Caco-2 (cell line): ENCODE measurements at regions not wholly inside any gene's neighbourhood (a gene's known extent, or its start where the extent isn't known, plus 50 kb on each side); places are given as distances from the start of the nearest gene placed in this dataset.

Experiments used
- BruUV-seq: library from RNA; stranded (reverse); fragments of 400-500 nt; replicated peaks from 2 replicates; lab custom pipeline; 2021; lab: Mats Ljungman, UMichigan
- CTCF ChIA-PET: fragments of 300-600 bp; sonication (Branson Sonifier 250); formaldehyde crosslinking; loops from one replicate; lab custom pipeline; 2022; ENCODE audit warnings: antibody characterized with exemption; lab: Charles Lee
- POLR2A ChIA-PET: fragments of 300-600 bp; sonication (Branson Sonifier 250); formaldehyde crosslinking; loops from one replicate; lab custom pipeline; 2022; ENCODE audit warnings: antibody characterized with exemption; lab: Charles Lee
- DNase-seq, 2 experiments: peaks; one replicate each; pipeline versions ENCODE4 v3.0.0 to v3.0.0-alpha.2; 2020 to 2022
- H3K27me3 ChIP-seq: replicated peaks from 2 replicates; pipeline ENCODE4 v1.6.0; 2011; ENCODE audit warnings: low read length; ENCODE audit not compliant: control insufficient read depth, insufficient read depth
- H3K36me3 ChIP-seq: 2 replicates; pipeline ENCODE4 v1.5.1; 2011; ENCODE audit warnings: low read length; ENCODE audit not compliant: control insufficient read depth, insufficient read depth
- H3K4me1 ChIP-seq: fragments of 250-450 bp; sonication (Bioruptor Pico); 2 replicates; pipeline ENCODE4 v1.5.1; 2020; ENCODE audit warnings: mild to moderate bottlenecking
- H3K4me3 ChIP-seq: 2 replicates; pipeline ENCODE4 v1.5.1; 2011; ENCODE audit warnings: low read depth, mild to moderate bottlenecking, control low read depth, low read length
- H3K9me3 ChIP-seq: fragments of 250-450 bp; sonication (Bioruptor Pico); 2 replicates; pipeline ENCODE4 v1.5.1; 2020; ENCODE audit warnings: mild to moderate bottlenecking, moderate library complexity
- H3K27ac Mint-ChIP-seq: one replicate; pipeline ENCODE4 v1.8.0; 2022; ENCODE audit warnings: mixed read lengths; ENCODE audit not compliant: unreplicated experiment
- H3K27me3 Mint-ChIP-seq: one replicate; pipeline ENCODE4 v1.8.0; 2022; ENCODE audit warnings: mixed read lengths; ENCODE audit not compliant: insufficient read depth, unreplicated experiment
- H3K36me3 Mint-ChIP-seq: one replicate; pipeline ENCODE4 v1.8.0; 2022; ENCODE audit warnings: mild to moderate bottlenecking, mixed read lengths; ENCODE audit not compliant: insufficient read depth, unreplicated experiment
- H3K4me1 Mint-ChIP-seq: one replicate; pipeline ENCODE4 v1.8.0; 2022; ENCODE audit warnings: low read depth, mixed read lengths; ENCODE audit not compliant: unreplicated experiment
- H3K4me3 Mint-ChIP-seq: one replicate; pipeline ENCODE4 v1.8.0; 2022; ENCODE audit warnings: mild to moderate bottlenecking, moderate library complexity, mixed read lengths; ENCODE audit not compliant: unreplicated experiment
- H3K9me3 Mint-ChIP-seq: one replicate; pipeline ENCODE4 v1.8.0; 2022; ENCODE audit warnings: mixed read lengths; ENCODE audit not compliant: unreplicated experiment
- intact Hi-C: fragments of 100-400 bp; cut with micrococcal nuclease; formaldehyde crosslinking; loops from one replicate; pipeline ENCODE4 v1.10.0; 2022; ENCODE audit not compliant: unreplicated experiment
- TF ChIP-seq, protein P1 (sequence below), 2 experiments: fragments of 200-600 bp in 1 of 2; IDR thresholded peaks; 1 replicate in 1 of 2; 2 replicates in 1 of 2; pipeline versions ENCODE4 v1.5.1 to v1.8.0; 2011 to 2022; ENCODE audit warnings: antibody characterized with exemption in 1 of 2, control low read depth in 1 of 2, inconsistent platforms in 1 of 2, low read depth in 1 of 2, low read length in 1 of 2, mild to moderate bottlenecking in 1 of 2, moderate library complexity in 1 of 2; ENCODE audit not compliant: insufficient read depth in 1 of 2, severe bottlenecking in 1 of 2, unreplicated experiment in 1 of 2

- Mint-ChIP-seq H3K4me3 (no peak overlapping the region), H3K36me3 (no peaks in the 10 kb centered on the region), H3K4me1 (no peaks in the 10 kb centered on the region), H3K27me3 (no peaks in the 10 kb centered on the region), H3K9me3 (peaks cover 10% of the 10 kb centered on the region), H3K27ac (no peak overlapping the region)
- no peak for DNase-seq
- BruUV-seq: no TSS peak
- CTCF ChIA-PET: no interaction called here
- intact Hi-C loops: no loop called here
- Histone ChIP-seq H3K36me3 (no peaks in the 10 kb centered on the region), H3K4me1 (no peaks in the 10 kb centered on the region), H3K27me3 (no peaks in the 10 kb centered on the region), H3K4me3 (no peak overlapping the region), H3K9me3 (no peaks in the 10 kb centered on the region)
- POLR2A ChIA-PET: no interaction called here
- TF ChIP-seq, protein P1, sequence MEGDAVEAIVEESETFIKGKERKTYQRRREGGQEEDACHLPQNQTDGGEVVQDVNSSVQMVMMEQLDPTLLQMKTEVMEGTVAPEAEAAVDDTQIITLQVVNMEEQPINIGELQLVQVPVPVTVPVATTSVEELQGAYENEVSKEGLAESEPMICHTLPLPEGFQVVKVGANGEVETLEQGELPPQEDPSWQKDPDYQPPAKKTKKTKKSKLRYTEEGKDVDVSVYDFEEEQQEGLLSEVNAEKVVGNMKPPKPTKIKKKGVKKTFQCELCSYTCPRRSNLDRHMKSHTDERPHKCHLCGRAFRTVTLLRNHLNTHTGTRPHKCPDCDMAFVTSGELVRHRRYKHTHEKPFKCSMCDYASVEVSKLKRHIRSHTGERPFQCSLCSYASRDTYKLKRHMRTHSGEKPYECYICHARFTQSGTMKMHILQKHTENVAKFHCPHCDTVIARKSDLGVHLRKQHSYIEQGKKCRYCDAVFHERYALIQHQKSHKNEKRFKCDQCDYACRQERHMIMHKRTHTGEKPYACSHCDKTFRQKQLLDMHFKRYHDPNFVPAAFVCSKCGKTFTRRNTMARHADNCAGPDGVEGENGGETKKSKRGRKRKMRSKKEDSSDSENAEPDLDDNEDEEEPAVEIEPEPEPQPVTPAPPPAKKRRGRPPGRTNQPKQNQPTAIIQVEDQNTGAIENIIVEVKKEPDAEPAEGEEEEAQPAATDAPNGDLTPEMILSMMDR (IDR thresholded peaks at IDR 0.05; ENCODE audit: insufficient read depth in 1 of 2, low read depth in 1 of 2, low read length in 1 of 2, severe bottlenecking in 1 of 2, unreplicated experiment in 1 of 2): no peak
These were observed 110.3 kb upstream of the SP8 start for GRCh38 chr7:20896996-20897395.

DNA sequence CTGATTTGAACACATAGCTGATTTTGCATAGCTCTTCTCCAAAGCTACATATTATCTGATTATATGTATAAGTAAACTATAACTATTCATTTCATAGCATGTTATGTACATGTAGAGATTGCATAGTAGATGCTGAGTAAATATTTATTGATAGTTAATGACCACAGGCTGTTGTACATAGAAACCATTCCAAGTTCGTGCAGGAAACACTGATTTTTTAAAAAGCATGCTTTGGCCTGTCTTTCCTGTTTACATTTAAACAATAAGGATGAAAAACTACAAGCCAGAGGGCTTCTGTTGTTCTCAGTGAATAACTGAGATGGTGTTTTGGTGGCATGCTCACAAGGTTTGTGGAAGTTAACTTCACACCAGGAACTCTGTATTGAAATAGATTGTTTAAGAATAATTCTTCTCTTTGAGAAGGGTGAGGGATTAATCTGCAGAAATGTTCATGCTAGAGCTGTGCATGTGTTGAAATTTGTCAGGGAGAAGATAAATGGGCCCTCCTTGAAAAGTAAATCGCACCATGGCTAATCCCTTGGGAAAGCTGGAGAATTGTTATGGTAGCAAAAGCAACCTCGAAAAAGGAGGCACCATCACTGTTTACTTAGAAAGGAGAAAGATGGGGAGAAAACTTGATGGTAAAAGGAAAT, 120.2 kb upstream of the SP8 start:
- no TSS peak for BruUV-seq
- intact Hi-C loops: no loop called here
- Mint-ChIP-seq H3K27me3 (no peaks in the 10 kb centered on the region), H3K27ac (no peak overlapping the region), H3K4me1 (no peaks in the 10 kb centered on the region), H3K36me3 (no peaks in the 10 kb centered on the region), H3K4me3 (no peak overlapping the region), H3K9me3 (peaks cover 8% of the 10 kb centered on the region)
- Histone ChIP-seq H3K36me3 (no peaks in the 10 kb centered on the region), H3K4me1 (no peaks in the 10 kb centered on the region), H3K4me3 (no peak overlapping the region), H3K27me3 (no peaks in the 10 kb centered on the region), H3K9me3 (no peaks in the 10 kb centered on the region)
- ChIA-PET POLR2A (no interaction called here), CTCF (no interaction called here)
- TF ChIP-seq, protein P1 (IDR thresholded peaks at IDR 0.05; ENCODE audit: insufficient read depth in 1 of 2, low read depth in 1 of 2, low read length in 1 of 2, severe bottlenecking in 1 of 2, unreplicated experiment in 1 of 2): no peak
- no peak for DNase-seq

DNA sequence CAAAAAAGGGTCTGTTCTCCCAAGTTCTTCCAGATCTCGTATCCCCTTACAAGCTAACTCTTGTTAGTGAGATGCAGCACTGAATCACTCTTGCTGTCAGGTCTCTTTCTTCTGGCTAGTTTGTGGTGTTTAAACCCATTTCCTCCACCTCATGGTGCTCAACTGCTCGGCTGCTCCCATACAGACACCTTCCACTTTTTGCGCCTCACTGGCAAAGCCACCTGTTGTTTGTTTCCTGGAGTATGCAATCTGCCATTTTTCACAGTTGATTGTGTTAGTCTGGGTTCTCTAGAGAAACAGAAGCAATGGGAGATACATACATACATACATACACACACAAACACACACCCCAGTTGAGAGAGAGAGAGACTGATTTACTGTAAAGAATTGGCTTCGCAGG, 124.4 kb upstream of the SP8 start:
- POLR2A ChIA-PET: no interaction called here
- CTCF ChIA-PET: no interaction called here
- no peaks in the 10 kb centered on the region for H3K4me1 Mint-ChIP-seq
- H3K27me3 Mint-ChIP-seq: no peaks in the 10 kb centered on the region
- H3K4me3 ChIP-seq: no peak overlapping the region
- no peaks in the 10 kb centered on the region for H3K9me3 Mint-ChIP-seq
- H3K4me1 ChIP-seq: no peaks in the 10 kb centered on the region
- no TSS peak for BruUV-seq
- DNase-seq: no peak
- H3K27me3 ChIP-seq: no peaks in the 10 kb centered on the region
- TF ChIP-seq, protein P1 (IDR thresholded peaks at IDR 0.05; ENCODE audit: insufficient read depth in 1 of 2, low read depth in 1 of 2, low read length in 1 of 2, severe bottlenecking in 1 of 2, unreplicated experiment in 1 of 2): no peak
- no peak overlapping the region for H3K27ac Mint-ChIP-seq
- intact Hi-C loops: loop anchor here (10.0 kb wide), 1 partner anchor 344 kb away; no protein-coding TSS in a partner anchor
- H3K4me3 Mint-ChIP-seq: no peak overlapping the region
- H3K9me3 ChIP-seq: no peaks in the 10 kb centered on the region
- H3K36me3 ChIP-seq: no peaks in the 10 kb centered on the region
- H3K36me3 Mint-ChIP-seq: no peaks in the 10 kb centered on the region
